ENCODE measurements at regions not wholly inside any gene's neighbourhood (a gene's known extent, or its start where the extent isn't known, plus 50 kb on each side); places are given as distances from the start of the nearest gene placed in this dataset.
"Not testable (repeated sequence)": the region's sequence is repeated elsewhere in the genome, so short reads cannot be mapped to it uniquely, and the experiment has no call there.

- Histone ChIP-seq H3K4me1 (ENCODE audit: control insufficient read depth in 1 of 2, insufficient read depth in 2 of 2, low read depth in 1 of 2, low read length in 1 of 2) (no peaks in the 10 kb centered on the region), H3K4me2 (no peak overlapping the region), H3K36me3 (replicated peaks in 1 of 2; ENCODE audit: control insufficient read depth in 1 of 2, insufficient read depth in 2 of 2, low read length in 1 of 2) (no peaks in the 10 kb centered on the region), H3K9ac (no peak overlapping the region), H3K4me3 (ENCODE audit: low read depth in 2 of 2, low read length in 1 of 2) (no peak overlapping the region), H3K27ac (ENCODE audit: low read depth in 2 of 2, low read length in 1 of 2) (no peak overlapping the region), H3K9me3 (no peaks in the 10 kb centered on the region), H3F3A (replicated peaks; ENCODE audit: insufficient read depth) (no peaks in the 10 kb centered on the region), H3K79me2 (ENCODE audit: insufficient read depth) (no peaks in the 10 kb centered on the region), H2AFZ (ENCODE audit: low read depth) (no peak overlapping the region), H3K27me3 (ENCODE audit: insufficient read depth) (peaks cover 6% of the 10 kb centered on the region; the same call in 1 of the 2 replicates), H4K20me1 (ENCODE audit: insufficient read depth) (no peaks in the 10 kb centered on the region), H3K9me2 (no peaks in the 10 kb centered on the region)
- DNase-seq, result no peak
- WGBS (ENCODE audit: low lambda C conversion rate), result 4% methylated on average over 2 of the region's 2 CpGs
- TF ChIP-seq RAD21 (IDR thresholded peaks at IDR 0.05; ENCODE audit: low read length) (no peak), JUND (IDR thresholded peaks at IDR 0.05) (no peak), RXRA (IDR thresholded peaks at IDR 0.05; ENCODE audit: borderline replicate concordance, low read depth) (no peak), TCF12 (IDR thresholded peaks at IDR 0.05) (no peak), RFX5 (IDR thresholded peaks at IDR 0.05; ENCODE audit: low read length) (no peak), TEAD4 (IDR thresholded peaks at IDR 0.05; ENCODE audit: borderline replicate concordance, insufficient read depth) (no peak), GABPA (IDR thresholded peaks at IDR 0.05; ENCODE audit: low read depth) (no peak), FOSL2 (IDR thresholded peaks at IDR 0.05; ENCODE audit: borderline replicate concordance, low read depth) (no peak)
- TF ChIP-seq, protein P1, sequence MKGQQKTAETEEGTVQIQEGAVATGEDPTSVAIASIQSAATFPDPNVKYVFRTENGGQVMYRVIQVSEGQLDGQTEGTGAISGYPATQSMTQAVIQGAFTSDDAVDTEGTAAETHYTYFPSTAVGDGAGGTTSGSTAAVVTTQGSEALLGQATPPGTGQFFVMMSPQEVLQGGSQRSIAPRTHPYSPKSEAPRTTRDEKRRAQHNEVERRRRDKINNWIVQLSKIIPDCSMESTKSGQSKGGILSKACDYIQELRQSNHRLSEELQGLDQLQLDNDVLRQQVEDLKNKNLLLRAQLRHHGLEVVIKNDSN (IDR thresholded peaks at IDR 0.05; ENCODE audit: borderline replicate concordance, low read depth), result no peak
- TF ChIP-seq, protein P2, sequence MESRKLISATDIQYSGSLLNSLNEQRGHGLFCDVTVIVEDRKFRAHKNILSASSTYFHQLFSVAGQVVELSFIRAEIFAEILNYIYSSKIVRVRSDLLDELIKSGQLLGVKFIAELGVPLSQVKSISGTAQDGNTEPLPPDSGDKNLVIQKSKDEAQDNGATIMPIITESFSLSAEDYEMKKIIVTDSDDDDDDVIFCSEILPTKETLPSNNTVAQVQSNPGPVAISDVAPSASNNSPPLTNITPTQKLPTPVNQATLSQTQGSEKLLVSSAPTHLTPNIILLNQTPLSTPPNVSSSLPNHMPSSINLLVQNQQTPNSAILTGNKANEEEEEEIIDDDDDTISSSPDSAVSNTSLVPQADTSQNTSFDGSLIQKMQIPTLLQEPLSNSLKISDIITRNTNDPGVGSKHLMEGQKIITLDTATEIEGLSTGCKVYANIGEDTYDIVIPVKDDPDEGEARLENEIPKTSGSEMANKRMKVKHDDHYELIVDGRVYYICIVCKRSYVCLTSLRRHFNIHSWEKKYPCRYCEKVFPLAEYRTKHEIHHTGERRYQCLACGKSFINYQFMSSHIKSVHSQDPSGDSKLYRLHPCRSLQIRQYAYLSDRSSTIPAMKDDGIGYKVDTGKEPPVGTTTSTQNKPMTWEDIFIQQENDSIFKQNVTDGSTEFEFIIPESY (IDR thresholded peaks at IDR 0.05; ENCODE audit: borderline replicate concordance, low read depth), result no peak
- ChIA-PET CTCF (no interaction called here), POLR2A (no interaction called here)
Measured at GRCh38 chr11:97007283-97007682, 617.5 kb downstream of the JRKL start.

DNA sequence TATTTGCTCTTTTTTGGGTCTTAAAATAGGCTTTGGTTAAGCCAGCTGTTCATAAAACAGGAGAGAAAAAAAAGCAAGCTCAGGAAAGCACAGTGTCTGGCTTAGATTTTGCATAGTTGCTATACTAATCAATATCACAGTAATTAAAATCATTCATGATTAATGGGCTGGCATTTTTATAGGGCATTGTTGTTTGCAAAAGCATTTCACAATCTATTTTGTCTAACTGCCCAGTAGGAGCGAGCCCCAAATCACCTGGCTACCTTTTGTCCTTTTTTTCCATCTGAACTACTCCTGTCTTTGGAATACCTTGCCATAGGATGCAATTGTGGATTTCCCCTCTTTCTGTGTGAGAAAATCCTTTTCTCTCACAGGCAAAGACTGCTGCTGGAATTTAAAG is 619.8 kb downstream of the JRKL start:
- ChIA-PET POLR2A (no interaction called here), CTCF (no interaction called here)
- H2AFZ ChIP-seq (ENCODE audit: low read depth), result no peak overlapping the region
- no peaks in the 10 kb centered on the region for H4K20me1 ChIP-seq (ENCODE audit: insufficient read depth)
- no peak overlapping the region for H3K4me3 ChIP-seq (ENCODE audit: low read depth in 2 of 2, low read length in 1 of 2)
- H3K9ac ChIP-seq, result no peak overlapping the region
- H3K79me2 ChIP-seq (ENCODE audit: insufficient read depth), result no peaks in the 10 kb centered on the region
- H3K27me3 ChIP-seq (ENCODE audit: insufficient read depth), result peaks cover 6% of the 10 kb centered on the region; the same call in 1 of the 2 replicates
- TF ChIP-seq NFIC (IDR thresholded peaks at IDR 0.05; ENCODE audit: borderline replicate concordance) (no peak), RXRA (IDR thresholded peaks at IDR 0.05; ENCODE audit: borderline replicate concordance, low read depth) (no peak), NRF1 (IDR thresholded peaks at IDR 0.05; ENCODE audit: low read depth, low read length) (no peak), RFX5 (IDR thresholded peaks at IDR 0.05; ENCODE audit: low read length) (no peak), TAF1 (IDR thresholded peaks at IDR 0.05; ENCODE audit: borderline replicate concordance, low read depth, low read length) (no peak), RCOR1 (IDR thresholded peaks at IDR 0.05; ENCODE audit: low read length) (no peak), RAD21 (IDR thresholded peaks at IDR 0.05; ENCODE audit: low read length) (no peak)
- no peaks in the 10 kb centered on the region for H3K36me3 ChIP-seq (replicated peaks in 1 of 2; ENCODE audit: control insufficient read depth in 1 of 2, insufficient read depth in 2 of 2, low read length in 1 of 2)
- no peak for DNase-seq
- H3K4me1 ChIP-seq (ENCODE audit: control insufficient read depth in 1 of 2, insufficient read depth in 2 of 2, low read depth in 1 of 2, low read length in 1 of 2), result no peaks in the 10 kb centered on the region
- no peaks in the 10 kb centered on the region for H3F3A ChIP-seq (replicated peaks; ENCODE audit: insufficient read depth)
- WGBS (ENCODE audit: low lambda C conversion rate), result 0% methylated on average over 1 of the region's 1 CpG
- H3K27ac ChIP-seq (ENCODE audit: low read depth in 2 of 2, low read length in 1 of 2), result no peak overlapping the region
- no peaks in the 10 kb centered on the region for H3K9me2 ChIP-seq
- H3K4me2 ChIP-seq, result no peak overlapping the region
- H3K9me3 ChIP-seq, result no peaks in the 10 kb centered on the region

GRCh38 chr11:97010997-97011396 is 621.2 kb downstream of the JRKL start:
- H3K9ac ChIP-seq; H3K27me3 ChIP-seq (ENCODE audit: insufficient read depth); H2AFZ ChIP-seq (ENCODE audit: low read depth); H3K4me3 ChIP-seq (ENCODE audit: low read depth in 2 of 2, low read length in 1 of 2); H3K9me2 ChIP-seq; H3K9me3 ChIP-seq; H3K4me2 ChIP-seq; H3K27ac ChIP-seq (ENCODE audit: low read depth in 2 of 2, low read length in 1 of 2); DNase-seq; H3K36me3 ChIP-seq (replicated peaks in 1 of 2; ENCODE audit: control insufficient read depth in 1 of 2, insufficient read depth in 2 of 2, low read length in 1 of 2); H3F3A ChIP-seq (replicated peaks; ENCODE audit: insufficient read depth); H4K20me1 ChIP-seq (ENCODE audit: insufficient read depth); POLR2A ChIA-PET; H3K79me2 ChIP-seq (ENCODE audit: insufficient read depth); H3K4me1 ChIP-seq (ENCODE audit: control insufficient read depth in 1 of 2, insufficient read depth in 2 of 2, low read depth in 1 of 2, low read length in 1 of 2): not testable (repeated sequence)
- WGBS (ENCODE audit: low lambda C conversion rate), result 52% methylated on average over 7 of the region's 10 CpGs
- CTCF ChIA-PET, result interaction anchor here (1.0 kb wide), 1 partner anchor 21 kb away, joined by 3 read pairs; no protein-coding TSS in a partner anchor

Measured in SK-N-SH (cell line).